Activated CD8-positive, alpha-beta memory T cell treated with anti-CD3 and anti-CD28 coated beads, Interleukin-2, amount 50 U/mL, for 1 hour (primary cell): ENCODE measurements at regions not wholly inside any gene's neighbourhood (a gene's known extent, or its start where the extent isn't known, plus 50 kb on each side); places are given as distances from the start of the nearest gene placed in this dataset.

Source experiments
- DNase-seq: peaks from one replicate; pipeline ENCODE4 v3.0.0-alpha.2; 2020; ENCODE audit errors: extremely low read depth

DNA sequence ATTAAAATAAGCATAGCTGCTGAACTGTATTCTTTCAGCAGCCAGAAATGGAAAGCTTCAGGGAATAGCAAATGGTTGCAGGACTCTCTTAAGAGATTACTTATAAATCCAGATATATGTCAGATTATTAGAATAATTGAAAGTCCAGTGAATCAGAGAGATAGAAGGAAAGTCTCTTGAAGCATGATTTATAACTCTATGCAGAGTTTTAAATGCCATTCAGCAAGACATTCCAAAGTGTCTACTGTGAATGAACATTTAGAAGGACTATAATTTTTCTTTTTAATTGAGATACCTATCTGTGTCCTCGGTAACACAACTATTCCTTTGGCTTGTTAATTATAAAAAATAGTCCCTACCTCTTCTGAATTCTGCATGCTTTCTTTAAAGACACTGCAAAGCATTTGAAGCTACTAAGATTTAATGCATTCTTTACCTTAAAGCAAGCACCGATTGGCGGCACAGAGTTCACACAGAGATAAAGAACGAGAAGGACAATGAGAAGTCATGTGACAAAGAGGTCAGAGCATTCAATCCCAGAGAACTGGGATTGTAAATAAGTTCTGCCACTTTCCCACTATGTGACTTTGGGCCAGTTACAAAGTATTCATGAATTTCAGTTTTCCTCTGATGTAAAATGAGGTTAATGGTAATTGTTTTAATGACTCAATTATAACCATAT is 371.0 kb upstream of the ATP2B1 start:
- no peak for DNase-seq

DNA sequence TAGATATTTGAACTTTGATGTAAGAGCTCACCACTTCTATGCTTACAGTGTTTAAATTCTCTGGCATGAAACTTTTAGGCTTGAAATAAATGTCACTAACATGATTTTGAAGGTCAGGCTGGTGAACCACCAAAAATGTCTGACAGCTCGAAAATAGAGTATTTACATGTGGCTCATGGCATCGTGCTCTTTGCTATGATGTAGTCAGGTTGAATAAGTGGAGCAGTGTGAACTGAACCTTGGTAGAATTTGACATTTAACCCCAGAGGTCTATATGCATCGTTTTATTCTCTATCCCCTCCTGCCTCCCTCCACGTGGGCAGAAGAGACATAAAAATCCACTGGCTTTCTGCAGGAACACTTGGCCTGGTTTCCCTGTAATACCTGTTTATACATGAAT is 369.7 kb upstream of the ATP2B1 start:
- DNase-seq, result no peak

DNA sequence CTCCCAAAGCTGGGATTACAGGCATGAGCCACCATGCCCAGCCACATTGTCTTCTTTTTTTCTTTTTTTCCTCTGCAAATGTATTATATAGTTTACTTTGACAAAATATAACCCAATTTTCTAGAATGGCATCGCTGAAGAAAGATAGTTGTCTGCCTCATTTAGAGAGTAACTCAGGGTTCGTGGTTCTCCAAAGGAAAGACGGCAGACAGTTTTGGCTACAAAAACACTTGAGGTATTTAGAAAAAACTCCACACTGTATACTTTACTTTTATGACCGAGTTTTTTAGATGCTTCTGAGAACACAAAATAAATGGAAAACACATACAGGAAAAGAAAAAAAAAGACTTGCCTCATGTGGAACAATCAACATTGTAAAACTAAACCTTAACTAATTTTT is 369.1 kb upstream of the ATP2B1 start:
- DNase-seq, result no peak

DNA sequence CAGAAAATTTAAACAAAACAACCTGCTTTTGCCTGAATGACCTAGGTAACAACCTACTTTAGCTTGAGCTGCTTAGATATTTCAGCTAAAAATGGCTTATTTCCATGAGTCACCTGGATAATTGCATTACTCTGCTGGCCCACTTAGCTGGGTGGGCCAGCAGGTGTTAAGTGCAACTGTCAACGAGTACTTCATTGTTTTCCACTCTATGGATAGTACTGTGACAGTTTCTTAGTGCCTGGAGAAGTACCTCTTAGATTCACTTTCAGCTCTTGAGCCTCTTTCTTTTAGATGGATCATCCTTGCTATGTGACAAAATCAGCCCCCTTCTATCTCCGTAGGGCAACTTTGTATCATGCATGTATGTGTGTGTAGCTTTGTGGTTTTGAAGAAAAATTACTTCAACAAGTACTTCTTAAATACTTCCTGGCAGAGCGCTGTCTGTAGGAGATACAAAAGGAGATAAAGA is 368.2 kb upstream of the ATP2B1 start:
- no peak for DNase-seq

DNA sequence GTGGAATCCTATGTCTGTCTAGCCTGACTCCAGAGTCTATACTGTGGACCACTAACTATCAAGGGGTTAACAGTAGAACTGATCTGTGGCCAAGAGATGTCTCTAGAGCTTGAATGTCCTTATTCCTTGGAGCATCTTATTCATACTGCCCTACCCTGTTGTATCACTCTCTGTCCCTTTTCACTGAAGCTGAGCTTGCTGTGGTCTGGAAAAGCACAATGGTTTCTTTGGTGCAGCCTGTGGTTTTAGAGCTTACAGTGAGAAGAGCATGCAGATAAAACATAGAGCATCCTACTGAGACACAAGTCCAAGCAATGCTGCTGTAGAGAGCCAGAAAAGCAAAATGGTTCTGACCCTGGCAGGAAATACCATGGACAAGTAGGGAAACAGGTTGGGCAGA is 367.0 kb upstream of the ATP2B1 start:
- DNase-seq, result no peak

DNA sequence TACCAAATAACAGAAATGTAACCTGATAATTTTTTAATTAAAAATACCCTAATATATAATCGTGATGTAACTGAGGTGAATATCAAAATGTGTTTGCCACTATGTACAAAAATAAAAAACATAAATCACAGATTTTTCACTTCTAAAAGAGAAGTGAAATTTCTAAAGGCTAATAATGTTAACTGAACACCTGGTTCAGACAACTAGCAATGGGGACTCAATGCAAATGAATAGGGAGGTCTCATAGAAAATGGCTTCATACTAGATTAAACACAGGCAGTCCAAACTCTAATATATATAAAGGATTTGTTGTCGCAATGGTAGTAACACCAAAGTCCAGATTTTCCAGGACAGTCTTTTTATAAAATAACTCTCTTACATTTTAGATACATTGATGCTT is 365.4 kb upstream of the ATP2B1 start:
- DNase-seq, result no peak

DNA sequence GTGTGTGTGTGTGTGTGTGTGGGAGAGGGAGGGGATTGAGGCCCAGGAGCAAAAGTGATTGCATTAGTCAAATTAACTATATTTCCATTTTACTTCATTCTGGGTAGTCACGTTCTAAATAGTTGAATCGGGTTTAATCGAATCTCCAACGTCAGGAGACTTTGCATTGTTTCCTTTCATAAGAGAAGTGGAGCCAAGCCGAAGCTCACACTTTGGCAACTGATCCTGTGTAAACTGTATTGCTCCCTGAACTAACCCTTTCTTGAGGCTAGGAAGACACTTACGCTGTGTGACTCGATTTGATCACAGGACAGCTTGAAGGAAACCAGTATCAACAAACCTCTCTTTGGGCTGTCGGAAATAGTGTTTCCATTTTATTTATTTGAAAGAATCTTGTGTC is 363.4 kb upstream of the ATP2B1 start:
- no peak for DNase-seq

DNA sequence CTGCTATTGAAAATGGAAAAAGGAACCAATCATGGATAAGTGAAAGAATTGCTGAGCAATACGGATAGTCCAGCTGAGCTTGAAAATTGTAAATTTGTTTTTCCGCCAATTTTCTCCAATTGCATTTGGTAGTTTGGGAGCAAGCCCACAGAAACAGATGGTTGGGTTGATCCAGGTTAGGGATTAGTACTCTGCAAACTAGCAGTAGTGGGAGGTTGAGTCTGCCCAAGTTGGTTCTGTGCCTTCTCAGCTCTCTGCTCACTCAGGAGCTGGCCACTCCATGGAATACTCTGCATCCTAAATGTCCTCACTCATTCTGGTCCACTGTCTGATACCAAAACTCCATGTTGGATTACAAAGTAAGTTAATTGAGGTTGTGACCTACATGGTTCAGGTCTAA is 361.1 kb upstream of the ATP2B1 start:
- no peak for DNase-seq

DNA sequence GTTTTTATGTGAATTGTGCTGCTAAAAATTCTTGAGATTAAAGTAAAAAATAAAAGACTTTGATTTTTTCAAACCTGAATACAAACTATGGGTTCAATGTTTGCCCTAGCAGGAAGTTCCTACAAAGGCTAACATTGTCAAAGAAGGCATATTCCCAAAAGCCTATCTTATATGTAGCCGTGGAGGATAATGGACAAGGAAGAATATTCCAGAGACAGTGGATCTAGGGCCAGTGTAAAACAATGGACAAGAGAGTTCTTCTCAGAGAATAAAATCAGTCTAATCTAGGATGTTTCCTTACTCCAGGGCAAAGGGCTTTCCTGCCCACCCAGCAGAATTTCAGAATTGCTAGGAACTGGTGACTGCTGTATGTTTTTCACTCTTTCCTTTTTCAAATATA is 359.2 kb upstream of the ATP2B1 start:
- DNase-seq, result no peak

DNA sequence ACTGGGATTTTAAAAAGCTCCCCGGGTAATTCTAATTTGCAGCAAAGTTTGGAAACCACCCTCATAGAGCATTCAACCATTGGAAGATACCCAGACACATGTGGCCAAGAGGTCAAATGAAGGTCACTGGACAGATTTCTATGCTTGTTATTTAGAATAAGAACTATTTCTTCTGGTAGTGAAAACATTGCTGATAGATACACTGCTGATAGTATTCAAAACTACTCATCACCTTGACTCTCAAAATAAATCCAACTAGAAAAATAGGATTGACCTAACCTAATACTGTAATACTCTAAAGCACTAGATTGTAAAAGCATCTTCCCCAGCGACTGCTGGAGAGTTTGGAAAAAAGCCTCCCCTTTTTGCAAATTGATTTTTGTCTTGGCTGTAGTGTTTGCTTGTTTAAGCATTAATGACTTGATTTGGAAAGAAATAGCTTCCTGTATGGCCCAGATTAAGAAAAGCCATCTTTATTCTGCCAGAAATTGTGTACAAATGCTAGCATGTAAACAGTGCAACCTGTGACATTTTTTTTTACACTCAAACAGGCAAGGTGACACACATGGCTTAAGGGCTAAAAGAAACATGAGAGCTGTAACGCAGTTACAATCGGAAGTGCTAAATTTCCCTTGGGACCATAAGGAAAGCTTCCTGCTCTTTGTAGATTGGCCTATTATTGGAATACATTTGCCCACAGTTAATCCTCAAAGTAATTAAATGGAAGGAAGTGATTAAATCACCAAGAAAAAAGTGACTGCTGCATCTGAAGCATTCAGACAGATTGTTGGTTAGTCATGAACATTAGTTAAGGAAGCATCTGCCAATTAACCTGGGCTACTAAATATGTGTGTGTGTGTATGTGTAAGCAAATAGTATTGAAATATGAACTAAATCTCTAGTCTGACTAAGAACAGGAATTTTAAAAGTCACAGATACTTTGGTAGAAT is 356.5 kb upstream of the ATP2B1 start:
- no peak for DNase-seq

DNA sequence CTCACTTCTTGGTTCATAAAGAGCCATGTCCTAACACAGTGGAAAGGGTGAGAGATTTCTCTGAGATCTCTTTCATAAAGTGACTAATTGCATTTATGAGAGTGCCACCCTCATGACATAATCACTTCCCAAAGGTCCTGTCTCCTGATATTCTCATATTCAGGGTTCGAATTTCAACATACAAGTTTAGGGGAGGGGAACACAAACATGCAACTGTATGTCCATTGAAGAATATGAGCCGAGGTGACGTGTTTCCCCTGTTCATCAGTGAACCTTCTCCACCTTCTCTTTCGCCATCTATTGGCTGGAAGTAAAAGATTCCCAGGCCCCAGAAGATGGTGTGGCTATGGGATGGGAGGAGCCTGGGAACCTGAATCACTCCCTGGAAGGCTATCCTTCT is 354.2 kb upstream of the ATP2B1 start:
- no peak for DNase-seq

DNA sequence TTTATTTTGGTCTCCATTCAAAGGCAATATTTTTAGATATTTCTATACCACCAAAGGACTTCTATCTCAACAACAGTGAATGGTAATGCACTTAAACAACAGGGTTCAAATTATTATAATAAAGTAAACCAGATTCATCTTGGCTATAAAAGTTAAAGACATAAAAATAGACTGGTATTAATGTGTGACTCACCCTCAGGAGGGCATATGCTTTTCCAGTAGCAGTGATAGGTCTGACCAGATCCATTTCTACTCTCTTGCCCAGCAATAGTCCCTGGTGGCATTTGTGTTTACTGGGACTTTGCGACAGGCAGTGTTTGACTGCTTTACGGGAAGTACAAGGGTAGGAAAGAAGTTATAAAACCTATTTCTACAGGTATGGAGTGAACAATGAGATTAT is 353.2 kb upstream of the ATP2B1 start:
- no peak for DNase-seq

DNA sequence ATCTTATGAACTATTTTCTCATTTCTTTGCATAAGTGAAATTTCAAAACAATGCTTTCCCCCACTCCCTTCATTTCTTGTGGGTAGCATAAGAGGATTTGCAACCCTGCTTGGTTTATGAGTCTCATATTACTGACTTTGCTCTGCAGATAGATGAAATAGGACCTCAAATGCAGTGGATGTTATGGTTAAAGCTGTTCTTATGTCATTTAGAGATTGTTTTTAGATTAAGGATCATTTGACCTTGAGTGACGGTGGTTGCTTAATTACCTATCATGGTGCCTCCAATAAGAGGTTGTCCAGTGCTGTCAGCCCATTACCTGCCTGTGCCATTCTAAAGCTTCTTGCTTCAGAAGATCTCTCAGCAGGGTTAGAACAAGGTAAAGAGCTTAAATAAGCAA is 351.4 kb upstream of the ATP2B1 start:
- no peak for DNase-seq

DNA sequence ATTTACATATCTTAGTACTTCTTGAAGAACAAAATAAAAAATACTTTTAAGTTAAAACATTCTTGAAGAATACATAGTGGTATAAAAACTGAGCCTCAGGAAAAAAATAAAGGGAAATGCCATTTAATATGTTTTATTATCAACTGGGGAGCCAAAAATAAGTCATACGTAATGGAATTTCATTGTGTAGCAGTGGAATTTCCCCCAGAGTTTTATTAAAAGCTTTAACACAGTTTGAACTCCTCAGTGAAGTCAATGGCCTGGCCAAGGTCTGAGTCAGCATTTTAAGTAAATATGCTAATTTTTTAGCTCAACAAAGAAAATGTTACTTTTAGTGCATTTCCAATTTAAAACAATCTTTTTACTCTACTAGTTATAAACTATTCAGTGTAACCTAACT is 350.1 kb upstream of the ATP2B1 start:
- DNase-seq, result no peak

DNA sequence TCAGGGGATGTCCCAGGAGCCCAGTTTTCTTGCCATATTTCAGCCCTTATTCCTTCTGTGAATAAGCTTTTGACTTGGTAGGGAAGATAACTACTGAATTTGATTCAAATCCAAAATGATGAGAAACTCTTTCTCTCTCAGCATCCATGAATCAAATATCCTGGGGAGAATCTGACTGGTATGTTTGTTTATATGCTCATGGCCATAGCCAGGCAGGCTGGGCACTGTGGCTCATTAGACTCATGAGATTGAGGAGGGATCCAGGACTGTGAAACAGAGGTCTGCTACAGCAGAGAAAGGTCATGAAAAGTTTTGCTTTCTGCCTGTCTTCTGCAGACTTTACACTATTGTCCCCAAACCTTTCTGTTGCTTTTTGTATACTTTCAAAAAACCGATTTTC is 346.4 kb upstream of the ATP2B1 start:
- DNase-seq, result no peak

DNA sequence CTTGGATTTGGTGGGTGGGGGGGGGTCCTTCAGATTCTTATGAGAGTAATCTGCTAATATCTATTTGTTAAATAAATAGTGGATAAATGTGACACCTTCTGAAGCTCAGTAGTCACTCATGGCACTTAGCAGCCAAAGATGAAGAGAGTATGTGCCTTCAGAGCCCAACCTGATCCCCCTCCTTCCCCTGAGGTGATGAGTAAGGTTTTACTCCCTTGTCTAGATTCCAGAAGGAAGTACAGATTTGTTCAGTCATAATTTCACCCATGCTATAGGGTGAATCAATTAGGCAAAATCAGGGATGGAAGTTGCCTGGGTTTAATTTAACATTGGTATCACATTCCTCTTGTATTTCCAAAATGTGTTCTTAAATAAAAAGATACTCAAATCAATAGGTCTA is 340.3 kb upstream of the ATP2B1 start:
- DNase-seq, result no peak

DNA sequence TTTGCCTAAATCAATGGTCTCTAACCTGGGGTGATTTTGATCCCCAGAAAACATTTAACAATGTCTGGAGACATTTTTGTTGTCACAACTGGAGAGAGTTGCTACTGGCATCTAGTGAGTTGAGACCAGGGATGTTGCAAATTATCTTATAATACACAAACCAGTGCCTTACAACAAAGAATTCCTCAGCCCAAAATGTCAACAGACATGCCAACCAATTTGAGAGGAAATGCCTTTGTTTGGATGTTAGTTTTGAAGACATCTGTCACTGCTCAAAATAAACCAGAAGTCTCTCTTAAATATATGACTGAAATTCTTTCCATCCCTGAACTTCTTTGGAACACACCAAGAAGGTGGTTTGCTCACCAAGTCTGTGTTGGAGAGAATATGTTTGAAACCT is 336.9 kb upstream of the ATP2B1 start:
- DNase-seq, result no peak

DNA sequence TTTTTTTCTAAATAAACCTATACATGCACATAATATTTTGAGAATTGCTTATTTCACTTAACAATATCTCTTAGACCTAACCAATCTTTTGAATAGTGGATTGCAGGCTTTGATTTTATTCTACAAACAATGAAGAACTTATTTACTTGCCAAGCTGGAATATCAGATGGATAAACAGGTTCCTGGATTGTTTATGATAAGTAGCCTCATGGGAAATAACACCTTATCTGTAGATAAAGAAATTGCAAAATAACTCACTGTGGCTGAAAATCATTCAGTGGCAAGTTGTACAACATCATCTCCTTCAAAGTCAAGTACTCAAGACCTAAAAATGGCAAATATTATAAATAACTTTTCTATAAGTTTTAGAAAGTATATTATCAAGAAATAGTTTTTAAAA is 335.4 kb upstream of the ATP2B1 start:
- DNase-seq, result no peak

DNA sequence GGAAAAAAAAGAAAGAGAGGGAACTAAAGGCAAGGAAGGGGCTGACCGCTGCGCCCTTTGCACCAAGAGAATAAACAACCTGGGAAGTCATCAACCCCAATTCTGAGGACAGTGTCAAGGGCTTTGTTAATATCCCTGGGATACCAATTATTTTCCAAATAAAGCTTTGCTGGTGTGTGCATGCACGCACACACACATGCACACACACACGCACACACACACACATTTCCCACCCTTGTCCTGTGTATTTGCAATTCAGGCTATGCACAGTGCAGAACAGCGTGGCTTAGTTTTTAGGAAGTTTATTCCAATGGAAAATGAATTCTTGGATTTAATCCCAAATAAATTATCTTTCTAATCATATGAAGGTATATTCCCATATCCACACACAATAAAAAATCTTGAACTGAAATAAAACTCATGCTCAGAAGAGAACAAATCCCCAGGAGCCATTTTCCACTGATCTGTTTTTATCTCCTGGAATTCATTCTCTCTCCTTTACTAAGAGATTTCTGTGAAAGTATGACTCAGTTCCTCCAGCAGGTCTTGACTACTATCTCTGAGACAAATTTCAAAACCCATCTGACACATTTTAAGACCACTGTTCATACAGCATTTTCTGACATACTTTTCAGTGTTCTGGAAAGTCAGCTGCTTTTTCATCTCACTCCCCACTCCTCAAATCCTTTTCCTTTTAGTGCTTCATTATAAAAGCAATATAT is 334.4 kb upstream of the ATP2B1 start:
- no peak for DNase-seq

DNA sequence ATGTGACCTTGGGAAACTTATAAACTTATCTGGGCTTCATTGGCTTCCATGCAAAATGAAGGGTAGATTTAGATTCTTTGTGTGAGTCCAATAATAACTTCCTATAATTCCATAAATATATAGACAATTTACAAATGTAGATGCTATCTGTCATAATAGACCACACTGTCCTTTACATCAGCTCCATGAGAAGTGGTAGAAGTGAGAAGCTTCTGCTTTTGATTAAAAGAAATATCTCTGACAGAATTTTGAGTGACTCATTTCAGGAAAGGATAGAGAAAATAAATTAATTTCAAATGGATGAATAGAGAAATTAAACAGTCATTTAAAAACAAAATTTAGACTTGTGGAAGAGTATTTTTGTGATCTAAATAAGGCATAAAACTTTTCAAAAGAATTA is 329.7 kb upstream of the ATP2B1 start:
- no peak for DNase-seq

DNA sequence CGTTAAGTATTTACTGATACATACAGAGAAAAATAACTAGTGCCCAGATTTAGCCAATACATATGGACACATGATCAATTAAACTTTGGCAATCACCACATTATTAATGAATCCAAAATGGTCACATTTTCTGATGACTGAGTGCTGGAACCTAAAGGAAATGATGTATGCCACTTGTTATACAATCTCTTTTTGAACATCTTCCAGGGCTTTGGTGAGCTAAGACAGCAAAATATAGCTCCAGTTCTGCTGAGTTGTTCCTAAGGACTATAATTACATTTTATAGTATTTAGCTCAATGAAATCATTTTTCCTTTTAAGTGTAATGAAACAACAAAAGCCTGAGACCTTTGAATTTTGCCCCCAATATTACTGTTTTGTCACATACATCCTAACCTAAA is 329.1 kb upstream of the ATP2B1 start:
- no peak for DNase-seq

DNA sequence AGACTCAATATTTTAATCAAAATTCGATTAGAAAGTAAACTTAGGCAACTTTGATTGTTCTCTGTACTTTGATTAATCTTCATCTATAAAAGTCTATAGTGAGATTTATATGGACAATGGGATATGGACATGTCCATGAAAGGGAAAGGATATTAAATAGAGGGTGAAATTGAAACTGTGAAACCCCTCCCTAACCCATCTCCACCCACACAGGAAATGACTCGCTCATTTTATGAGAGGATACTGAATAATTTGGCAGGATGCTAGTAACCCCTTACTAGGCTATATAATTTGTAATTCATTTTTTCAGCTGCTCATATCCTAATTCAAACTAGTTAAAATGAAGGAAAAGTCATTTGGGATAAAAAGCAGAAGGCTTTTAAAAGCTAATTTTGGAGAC is 328.0 kb upstream of the ATP2B1 start:
- DNase-seq, result no peak

DNA sequence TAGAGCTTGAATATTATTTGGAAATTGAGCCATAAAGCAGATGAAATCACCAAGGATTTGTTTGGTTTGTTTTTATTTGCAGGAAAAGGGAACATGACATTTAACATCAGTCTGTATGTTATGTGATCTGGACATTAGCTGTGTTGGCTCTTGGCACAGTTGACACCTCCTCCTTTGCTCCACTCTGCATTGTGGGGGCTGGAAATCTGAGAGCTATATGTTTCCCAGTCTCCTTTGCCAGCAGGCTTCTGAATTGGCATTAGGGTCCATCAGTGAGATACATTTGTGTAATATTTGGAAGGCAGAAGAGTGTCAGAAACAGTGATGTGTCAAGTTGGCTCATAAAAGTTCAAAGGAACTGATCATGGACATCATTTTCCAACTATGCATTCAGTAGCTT is 322.1 kb upstream of the ATP2B1 start:
- no peak for DNase-seq
